Fibroblast of skin of right biceps (primary cell): ENCODE measurements at regions not wholly inside any gene's neighbourhood (a gene's known extent, or its start where the extent isn't known, plus 50 kb on each side); places are given as distances from the start of the nearest gene placed in this dataset.
"Not testable (repeated sequence)": the region's sequence is repeated elsewhere in the genome, so short reads cannot be mapped to it uniquely, and the experiment has no call there.

Experiments
- DNase-seq: peaks from one replicate; pipeline ENCODE4 v3.0.0-alpha.2; 2013

GRCh38 chr12:74595696-74596095, 58.1 kb downstream of the ATXN7L3B start:
- no peak for DNase-seq

- peak; percentile 2 for DNase-seq
These were observed 61.2 kb downstream of the ATXN7L3B start for GRCh38 chr12:74598819-74599218.

- no peak for DNase-seq
These were observed 62.3 kb downstream of the ATXN7L3B start for GRCh38 chr12:74599932-74600331.

- DNase-seq, result not testable (repeated sequence)
These were observed 63.2 kb downstream of the ATXN7L3B start for GRCh38 chr12:74600817-74601216.

GRCh38 chr12:74602881-74603672, 65.4 kb downstream of the ATXN7L3B start:
- no peak for DNase-seq

GRCh38 chr12:74608231-74608775, 70.7 kb downstream of the ATXN7L3B start:
- no peak for DNase-seq

- no peak for DNase-seq
These were observed 73.1 kb downstream of the ATXN7L3B start for GRCh38 chr12:74610711-74611110.

GRCh38 chr12:74614426-74614825, 76.8 kb downstream of the ATXN7L3B start:
- no peak for DNase-seq

GRCh38 chr12:74619084-74619483, 81.4 kb downstream of the ATXN7L3B start:
- no peak for DNase-seq

GRCh38 chr12:74619884-74620283, 82.2 kb downstream of the ATXN7L3B start:
- no peak for DNase-seq

- DNase-seq, result no peak
These were observed 83.3 kb downstream of the ATXN7L3B start for GRCh38 chr12:74620921-74621320.

GRCh38 chr12:74624201-74624600, 86.6 kb downstream of the ATXN7L3B start:
- no peak for DNase-seq

- DNase-seq, result no peak
These were observed 88.8 kb downstream of the ATXN7L3B start for GRCh38 chr12:74626397-74626796.

- DNase-seq, result no peak
These were observed 103.6 kb downstream of the ATXN7L3B start for GRCh38 chr12:74641262-74641661.

- no peak for DNase-seq
These were observed 104.1 kb downstream of the ATXN7L3B start for GRCh38 chr12:74641694-74642093.

GRCh38 chr12:74644681-74645080, 107.0 kb downstream of the ATXN7L3B start:
- no peak for DNase-seq

- no peak for DNase-seq
These were observed 109.2 kb downstream of the ATXN7L3B start for GRCh38 chr12:74646831-74647230.

- DNase-seq, result no peak
These were observed 109.6 kb downstream of the ATXN7L3B start for GRCh38 chr12:74647256-74647655.

- DNase-seq, result no peak
These were observed 118.6 kb downstream of the ATXN7L3B start for GRCh38 chr12:74656251-74656650.

GRCh38 chr12:74660442-74660841, 122.8 kb downstream of the ATXN7L3B start:
- DNase-seq, result no peak

GRCh38 chr12:74663958-74664357, 126.3 kb downstream of the ATXN7L3B start:
- no peak for DNase-seq

- no peak for DNase-seq
These were observed 128.1 kb downstream of the ATXN7L3B start for GRCh38 chr12:74665690-74666089.

- no peak for DNase-seq
These were observed 133.8 kb downstream of the ATXN7L3B start for GRCh38 chr12:74671421-74671820.

GRCh38 chr12:74676955-74677354, 139.3 kb downstream of the ATXN7L3B start:
- not testable (repeated sequence) for DNase-seq

- DNase-seq, result no peak
These were observed 147.8 kb downstream of the ATXN7L3B start for GRCh38 chr12:74685385-74685784.
